ENCODE measurements at regions not wholly inside any gene's neighbourhood (a gene's known extent, or its start where the extent isn't known, plus 50 kb on each side); places are given as distances from the start of the nearest gene placed in this dataset.

- no peak for TF ChIP-seq CTCF (IDR thresholded peaks at IDR 0.05; ENCODE audit: insufficient read depth, missing control alignments)
- no peak for FAIRE-seq
- DNase-seq (ENCODE audit: insufficient read length, low spot score) = no peak
These were observed 92.5 kb upstream of the KCNE2 start for GRCh38 chr21:34271189-34271851.

GRCh38 chr21:34272321-34272720 lies 91.5 kb upstream of the KCNE2 start:
- DNase-seq (ENCODE audit: insufficient read length, low spot score) (no peak), FAIRE-seq (no peak)
- TF ChIP-seq CTCF (IDR thresholded peaks at IDR 0.05; ENCODE audit: insufficient read depth, missing control alignments) = no peak

- FAIRE-seq = no peak
- no peak for DNase-seq (ENCODE audit: insufficient read length, low spot score)
- no peak for TF ChIP-seq CTCF (IDR thresholded peaks at IDR 0.05; ENCODE audit: insufficient read depth, missing control alignments)
These were observed 89.8 kb upstream of the KCNE2 start for GRCh38 chr21:34274001-34274400.

GRCh38 chr21:34276711-34277425 lies 86.9 kb upstream of the KCNE2 start:
- FAIRE-seq (no peak), DNase-seq (ENCODE audit: insufficient read length, low spot score) (no peak)
- TF ChIP-seq CTCF (IDR thresholded peaks at IDR 0.05; ENCODE audit: insufficient read depth, missing control alignments) = no peak

GRCh38 chr21:34278451-34278850 lies 85.4 kb upstream of the KCNE2 start:
- TF ChIP-seq CTCF (IDR thresholded peaks at IDR 0.05; ENCODE audit: insufficient read depth, missing control alignments) = no peak
- FAIRE-seq = no peak
- no peak for DNase-seq (ENCODE audit: insufficient read length, low spot score)

GRCh38 chr21:34279285-34279684 lies 84.5 kb upstream of the KCNE2 start:
- no peak for FAIRE-seq
- no peak for DNase-seq (ENCODE audit: insufficient read length, low spot score)
- TF ChIP-seq CTCF (IDR thresholded peaks at IDR 0.05; ENCODE audit: insufficient read depth, missing control alignments) = no peak

- TF ChIP-seq CTCF (IDR thresholded peaks at IDR 0.05; ENCODE audit: insufficient read depth, missing control alignments) = no peak
- FAIRE-seq (no peak), DNase-seq (ENCODE audit: insufficient read length, low spot score) (no peak)
These were observed 83.9 kb upstream of the KCNE2 start for GRCh38 chr21:34279883-34280282.

Data from D721Med (cell line).